Large intestine (tissue), 3 donors: ENCODE measurements at regions not wholly inside any gene's neighbourhood (a gene's known extent, or its start where the extent isn't known, plus 50 kb on each side); places are given as distances from the start of the nearest gene placed in this dataset.

ENCODE experiments used
- DNase-seq, 2 donors: peaks; one replicate each; pipeline versions ENCODE4 v3.0.0 to v3.0.0-alpha.2; 2013
- H3K27ac ChIP-seq: one replicate; pipeline ENCODE4 v1.5.1; 2013; ENCODE audit warnings: low read length
- H3K27me3 ChIP-seq: 2 replicates; pipeline ENCODE4 v1.6.1; 2013; ENCODE audit warnings: low read length; ENCODE audit not compliant: control insufficient read depth, insufficient read depth
- H3K36me3 ChIP-seq: 2 replicates; pipeline ENCODE4 v1.6.1; 2013; ENCODE audit warnings: low read length; ENCODE audit not compliant: control insufficient read depth, insufficient read depth
- H3K4me1 ChIP-seq: one replicate; pipeline ENCODE4 v1.6.1; 2013; ENCODE audit warnings: low read length; ENCODE audit not compliant: control insufficient read depth, insufficient read depth
- H3K4me3 ChIP-seq: one replicate; pipeline ENCODE4 v1.5.1; 2013; ENCODE audit warnings: low read length
- H3K9me3 ChIP-seq: one replicate; pipeline ENCODE4 v1.6.1; 2013; ENCODE audit warnings: mild to moderate bottlenecking, low read depth, low read length, moderate library complexity; ENCODE audit not compliant: control insufficient read depth
- WGBS: methylation state at CpG from one replicate; pipeline ENCODE4 v1.1.5; 2013; ENCODE audit warnings: low lambda C conversion rate; ENCODE audit not compliant: insufficient coverage; 5-methylcytosine and 5-hydroxymethylcytosine counted together

DNA sequence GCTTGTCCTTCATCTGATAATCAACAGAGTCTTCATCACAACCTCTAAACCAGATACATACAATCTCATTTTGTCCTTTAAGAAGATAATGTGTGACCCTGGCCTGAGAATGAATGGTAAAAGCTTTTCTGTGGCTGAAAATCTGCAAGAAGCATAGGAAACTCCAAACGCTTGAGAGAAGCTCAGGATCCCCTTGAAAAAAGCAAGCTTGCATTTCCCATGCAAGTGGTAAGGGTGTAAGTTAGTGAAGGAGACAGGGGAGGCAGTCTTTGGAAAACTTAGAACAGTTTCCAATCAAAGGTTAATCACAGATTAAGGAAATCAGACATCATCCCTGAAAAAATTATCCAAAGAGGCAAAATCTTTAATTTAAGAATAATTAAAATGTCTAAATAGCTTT lies 413.6 kb upstream of the SALL3 start:
- Histone ChIP-seq H3K4me3 (no peak overlapping the region), H3K27ac (no peak overlapping the region), H3K36me3 (no peaks in the 10 kb centered on the region), H3K4me1 (no peaks in the 10 kb centered on the region), H3K9me3 (peaks cover 13% of the 10 kb centered on the region), H3K27me3 (no peaks in the 10 kb centered on the region)
- no peak for DNase-seq
- WGBS, result 82% methylated on average over 1 of the region's 1 CpG

DNA sequence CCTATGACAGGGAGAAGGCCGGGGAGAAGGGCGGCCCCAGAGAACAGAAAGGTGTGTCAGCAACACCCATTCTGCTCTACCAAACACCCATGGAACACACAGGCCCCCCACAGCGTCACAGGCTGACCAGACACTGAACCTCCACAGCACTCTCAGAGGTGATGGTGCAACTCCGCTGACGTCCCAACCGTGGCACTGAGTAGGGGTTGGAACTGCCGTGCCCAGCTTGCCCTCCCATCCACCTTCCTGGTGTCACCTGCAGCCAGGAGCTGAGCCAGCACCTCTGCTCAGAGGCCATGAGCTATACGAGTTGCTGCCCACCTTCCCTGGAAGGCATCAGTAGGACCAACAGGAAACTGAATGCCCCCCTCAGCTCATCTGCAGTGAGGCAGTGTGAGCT lies 412.9 kb upstream of the SALL3 start:
- peaks cover 14% of the 10 kb centered on the region for H3K9me3 ChIP-seq
- no peak overlapping the region for H3K27ac ChIP-seq
- no CpG with 5 or more reads among the region's 8 CpGs for WGBS
- DNase-seq, result no peak
- H3K36me3 ChIP-seq, result no peaks in the 10 kb centered on the region
- H3K27me3 ChIP-seq, result no peaks in the 10 kb centered on the region
- no peaks in the 10 kb centered on the region for H3K4me1 ChIP-seq
- no peak overlapping the region for H3K4me3 ChIP-seq

DNA sequence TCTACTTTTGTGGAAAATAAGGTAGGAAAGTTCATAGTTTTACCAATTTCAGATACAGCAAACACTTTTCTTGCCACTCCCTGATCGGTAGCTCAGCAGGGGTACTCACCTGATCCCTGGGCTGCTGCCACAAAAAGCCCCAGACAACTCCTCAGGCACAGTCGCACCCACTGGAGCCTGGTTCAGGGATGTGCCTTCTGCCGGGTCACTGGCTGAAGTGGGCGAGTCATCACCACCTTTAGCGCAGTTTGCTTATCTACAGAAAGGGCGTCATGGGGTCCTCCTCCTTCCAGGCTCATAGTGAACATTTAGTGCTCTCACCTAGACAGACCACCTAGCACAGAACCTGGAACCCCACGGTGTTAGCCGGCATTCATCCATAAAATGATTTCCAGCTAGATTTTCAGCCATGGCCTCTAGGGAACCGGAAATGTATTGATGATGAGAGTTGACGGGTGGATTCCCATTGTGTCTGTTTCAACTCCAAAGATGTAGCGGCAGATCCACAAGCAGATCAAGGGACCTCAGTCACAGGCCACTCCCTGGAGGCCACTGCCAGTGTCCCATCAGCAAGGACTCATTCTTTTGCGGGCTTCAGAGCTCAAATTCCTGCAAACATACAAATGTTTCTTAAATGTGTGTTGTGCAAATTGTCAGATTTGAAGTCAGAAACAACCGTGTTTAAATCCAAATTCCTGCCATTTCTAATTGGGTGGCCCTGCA lies 408.4 kb upstream of the SALL3 start:
- 80% methylated on average over 1 of the region's 13 CpGs for WGBS
- Histone ChIP-seq H3K36me3 (no peaks in the 10 kb centered on the region), H3K27ac (no peak overlapping the region), H3K4me3 (no peak overlapping the region), H3K27me3 (no peaks in the 10 kb centered on the region), H3K4me1 (no peaks in the 10 kb centered on the region), H3K9me3 (peaks cover 9% of the 10 kb centered on the region)
- no peak for DNase-seq

DNA sequence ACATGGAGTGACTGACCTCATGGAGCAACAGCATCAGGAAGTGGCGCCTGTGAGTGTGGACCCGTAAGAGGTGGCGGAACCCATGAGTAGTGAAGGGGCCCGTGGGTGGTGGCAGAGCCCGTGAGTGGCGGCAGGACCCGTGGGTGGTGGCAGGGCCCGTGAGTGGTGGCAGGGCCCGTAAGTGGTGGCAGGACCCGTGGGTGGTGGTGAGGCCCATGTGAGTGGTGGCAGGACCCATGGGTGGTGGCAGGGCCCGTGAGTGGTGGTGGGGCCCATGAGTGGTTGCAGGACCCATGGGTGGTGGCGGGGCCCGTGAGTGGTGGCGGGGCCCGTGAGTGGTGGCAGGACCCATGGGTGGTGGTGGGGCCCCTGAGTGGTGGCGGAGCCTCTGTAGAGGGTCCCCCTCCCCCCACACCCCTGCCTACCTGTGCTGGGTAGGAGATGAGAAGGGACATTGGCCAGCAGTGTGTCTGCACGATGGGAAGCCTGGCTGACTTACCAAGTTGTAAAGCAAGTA lies 407.7 kb upstream of the SALL3 start:
- DNase-seq, result no peak
- no peaks in the 10 kb centered on the region for H3K27me3 ChIP-seq
- WGBS, result no CpG with 5 or more reads among the region's 17 CpGs
- peaks cover 9% of the 10 kb centered on the region for H3K9me3 ChIP-seq
- no peak overlapping the region for H3K4me3 ChIP-seq
- no peak overlapping the region for H3K27ac ChIP-seq
- H3K36me3 ChIP-seq, result no peaks in the 10 kb centered on the region
- H3K4me1 ChIP-seq, result no peaks in the 10 kb centered on the region

DNA sequence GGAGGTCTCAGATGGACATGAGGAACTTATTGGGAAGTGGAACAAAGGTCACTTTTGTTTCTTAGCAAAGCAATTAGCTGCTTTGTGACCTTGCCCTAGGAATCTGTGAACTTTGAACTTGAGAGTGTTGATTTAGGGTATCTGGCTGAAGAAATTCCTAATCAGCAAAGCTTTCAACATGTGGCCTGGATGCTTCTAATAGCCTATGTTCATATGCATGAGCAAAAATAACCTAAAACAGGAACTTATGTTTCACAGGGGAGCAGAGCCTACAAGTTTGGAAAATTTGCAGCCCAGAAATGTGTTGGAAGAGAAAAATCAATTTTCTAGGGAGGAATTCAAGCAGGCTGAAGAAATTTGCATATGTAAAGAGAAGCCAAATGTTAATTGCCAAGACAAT lies 405.8 kb upstream of the SALL3 start:
- peaks cover 9% of the 10 kb centered on the region for H3K9me3 ChIP-seq
- DNase-seq, result no peak
- H3K27ac ChIP-seq, result no peak overlapping the region
- no peak overlapping the region for H3K4me3 ChIP-seq
- no peaks in the 10 kb centered on the region for H3K36me3 ChIP-seq
- no peaks in the 10 kb centered on the region for H3K4me1 ChIP-seq
- H3K27me3 ChIP-seq, result no peaks in the 10 kb centered on the region

DNA sequence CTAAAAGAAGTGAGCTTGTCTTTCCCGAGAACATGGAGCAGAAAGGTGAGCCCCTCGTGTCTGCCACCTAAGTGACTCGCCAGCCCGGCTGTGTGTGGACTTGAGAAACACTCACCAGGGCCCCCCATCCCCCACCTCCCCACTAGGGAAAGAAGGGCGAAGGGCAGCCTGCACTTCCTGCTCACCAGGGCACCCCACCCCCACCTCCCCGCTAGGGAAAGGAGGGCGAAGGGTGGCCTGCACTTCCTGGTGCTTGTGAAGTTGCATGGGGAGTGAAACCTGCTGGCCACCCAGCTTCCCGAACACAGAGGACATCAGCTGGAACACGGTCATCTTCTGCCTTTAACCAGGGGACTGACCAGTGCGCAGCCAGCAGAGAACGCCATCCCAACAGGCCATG lies 402.7 kb upstream of the SALL3 start:
- H3K27me3 ChIP-seq, result no peaks in the 10 kb centered on the region
- H3K4me3 ChIP-seq, result no peak overlapping the region
- no peak overlapping the region for H3K27ac ChIP-seq
- peaks cover 13% of the 10 kb centered on the region for H3K9me3 ChIP-seq
- no peaks in the 10 kb centered on the region for H3K36me3 ChIP-seq
- H3K4me1 ChIP-seq, result no peaks in the 10 kb centered on the region
- WGBS, result no CpG with 5 or more reads among the region's 11 CpGs
- no peak for DNase-seq

DNA sequence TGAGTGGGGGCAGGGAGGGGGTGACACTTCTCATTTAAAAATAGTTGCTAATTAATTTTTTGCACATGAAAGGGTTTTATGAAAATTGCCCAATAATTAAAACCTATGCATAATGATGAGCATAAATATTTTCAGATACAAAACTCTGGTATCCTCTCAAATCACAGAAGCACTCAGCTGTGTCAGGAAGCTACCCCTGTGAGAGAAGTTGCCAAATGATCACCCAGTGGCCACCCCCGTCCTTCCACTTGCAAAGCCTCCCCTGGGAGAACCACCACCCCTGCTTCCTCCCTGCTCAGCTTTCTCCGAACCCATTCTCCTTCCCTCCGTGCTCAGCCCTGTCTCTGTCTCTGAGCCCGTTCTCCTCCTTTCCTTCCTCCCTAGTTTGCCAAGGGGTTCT lies 400.2 kb upstream of the SALL3 start:
- no peak for DNase-seq
- H3K27ac ChIP-seq, result no peak overlapping the region
- H3K4me1 ChIP-seq, result no peaks in the 10 kb centered on the region
- no peaks in the 10 kb centered on the region for H3K27me3 ChIP-seq
- peaks cover 26% of the 10 kb centered on the region for H3K9me3 ChIP-seq
- no peaks in the 10 kb centered on the region for H3K36me3 ChIP-seq
- WGBS, result 80% methylated on average over 1 of the region's 4 CpGs
- H3K4me3 ChIP-seq, result no peak overlapping the region

DNA sequence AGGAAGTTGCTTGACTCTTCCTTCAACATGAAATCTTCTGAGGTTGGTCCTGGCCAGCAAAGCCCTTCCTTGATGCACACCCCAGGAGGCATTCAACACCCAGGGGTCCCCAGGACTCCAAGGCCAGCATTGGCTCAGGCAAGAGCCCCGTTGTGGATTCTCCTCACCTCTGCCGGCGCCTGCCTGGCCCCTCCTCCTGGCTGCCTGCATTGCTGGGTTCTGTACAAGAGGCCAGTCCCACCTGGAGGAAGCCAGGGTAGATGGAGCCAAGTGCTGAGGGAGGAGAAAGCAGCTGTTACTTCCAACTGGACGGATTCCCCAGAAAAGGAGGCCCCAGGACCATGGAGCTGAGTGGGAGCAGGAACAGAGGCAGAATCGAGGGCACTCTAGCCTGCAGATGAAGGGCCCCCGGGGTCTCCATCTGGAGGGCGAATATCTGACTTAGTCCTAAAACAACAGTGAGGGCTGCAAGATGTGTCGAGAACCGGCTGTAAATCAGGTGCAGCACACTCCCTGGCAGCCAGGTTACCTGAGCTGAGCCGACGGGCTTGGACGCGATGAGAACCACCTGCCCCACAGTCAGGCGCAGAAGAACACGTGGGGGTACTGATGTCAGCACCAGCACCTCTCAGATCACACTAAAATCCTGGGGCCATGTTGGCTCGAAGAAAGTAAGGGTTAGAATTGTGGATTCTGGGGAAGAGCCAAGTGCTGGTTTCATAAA lies 399.6 kb upstream of the SALL3 start:
- no CpG with 5 or more reads among the region's 16 CpGs for WGBS
- H3K9me3 ChIP-seq, result peaks cover 27% of the 10 kb centered on the region
- no peak for DNase-seq

DNA sequence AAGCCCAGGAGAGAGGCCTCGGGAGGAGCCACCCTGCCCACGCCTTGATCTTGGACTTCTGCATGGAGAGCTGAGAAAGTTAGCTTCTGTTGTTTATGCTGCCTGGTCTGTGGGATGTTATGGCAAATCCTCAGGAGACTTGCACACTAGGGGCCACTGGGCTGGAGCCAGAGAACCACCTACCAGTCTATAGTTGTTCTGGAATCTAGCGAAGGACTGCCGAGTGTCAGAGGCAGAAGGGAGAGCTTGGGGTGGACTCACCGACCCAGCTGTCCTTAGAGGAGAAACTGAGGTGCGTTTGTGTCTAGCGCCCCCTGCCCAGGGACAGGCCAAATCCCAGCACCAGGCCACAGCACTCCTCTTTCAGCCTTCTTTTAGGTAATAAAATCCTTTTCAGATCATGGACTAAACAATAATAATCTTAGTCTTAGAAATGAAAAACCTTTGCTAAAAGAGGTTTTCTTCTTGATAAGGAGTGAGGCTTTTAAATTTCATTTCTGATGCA lies 398.7 kb upstream of the SALL3 start:
- H3K27me3 ChIP-seq, result no peaks in the 10 kb centered on the region
- H3K27ac ChIP-seq, result no peak overlapping the region
- peaks cover 24% of the 10 kb centered on the region for H3K9me3 ChIP-seq
- WGBS, result no CpG with 5 or more reads among the region's 7 CpGs
- no peaks in the 10 kb centered on the region for H3K4me1 ChIP-seq
- no peak for DNase-seq
- no peaks in the 10 kb centered on the region for H3K36me3 ChIP-seq
- H3K4me3 ChIP-seq, result no peak overlapping the region

More for the DNA sequence above, 399.6 kb upstream of the SALL3 start:
- Histone ChIP-seq H3K4me1 (no peaks in the 10 kb centered on the region), H3K4me3 (no peak overlapping the region), H3K27ac (no peak overlapping the region), H3K36me3 (no peaks in the 10 kb centered on the region), H3K27me3 (no peaks in the 10 kb centered on the region)

DNA sequence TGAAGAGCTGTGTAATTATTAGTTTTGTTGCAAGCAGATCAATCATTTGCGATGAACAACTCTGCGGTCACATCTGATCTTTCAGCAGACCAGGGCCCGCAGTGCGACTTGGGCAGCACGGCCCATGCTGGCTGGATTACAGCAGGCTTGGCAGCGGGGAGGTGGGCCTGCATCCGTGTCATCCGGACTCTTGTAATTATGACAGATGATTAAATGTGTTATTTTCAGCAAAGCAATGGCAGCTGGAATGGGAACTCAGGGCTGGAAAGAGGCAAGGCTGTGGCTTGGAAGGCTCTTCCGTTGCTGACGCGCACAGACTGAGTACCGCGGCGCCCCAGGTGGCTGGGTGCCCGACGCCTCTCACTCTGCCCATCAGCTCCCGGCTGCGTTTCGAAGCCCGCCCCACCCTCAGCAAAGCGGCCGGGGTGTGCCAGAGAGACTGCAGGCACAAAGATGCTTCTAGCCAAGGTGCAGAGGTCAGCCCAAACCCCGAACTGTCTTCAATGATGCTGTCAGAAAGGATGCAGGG lies 397.4 kb upstream of the SALL3 start:
- no peak for DNase-seq
- no CpG with 5 or more reads among the region's 23 CpGs for WGBS
- H3K4me3 ChIP-seq, result no peak overlapping the region
- H3K4me1 ChIP-seq, result no peaks in the 10 kb centered on the region
- H3K9me3 ChIP-seq, result peaks cover 24% of the 10 kb centered on the region
- no peak overlapping the region for H3K27ac ChIP-seq
- H3K27me3 ChIP-seq, result no peaks in the 10 kb centered on the region
- H3K36me3 ChIP-seq, result no peaks in the 10 kb centered on the region
